ENCODE measurements at regions not wholly inside any gene's neighbourhood (a gene's known extent, or its start where the extent isn't known, plus 50 kb on each side); places are given as distances from the start of the nearest gene placed in this dataset.

GRCh38 chr2:156648522-156648921, 212.3 kb downstream of the GPD2 start (continued):
- no peak for TF ChIP-seq NRF1 (conservative IDR thresholded peaks at IDR 0.05; ENCODE audit: low read depth, low read length)
- TF ChIP-seq ZBTB40 (IDR thresholded peaks at IDR 0.05; ENCODE audit: borderline replicate concordance) = no peak
- no peak for TF ChIP-seq RBBP5 (conservative IDR thresholded peaks at IDR 0.05)
- TF ChIP-seq MEF2B (IDR thresholded peaks at IDR 0.05; ENCODE audit: partially characterized antibody, poor library complexity, severe bottlenecking) = no peak

GRCh38 chr2:156649596-156649995, 213.4 kb downstream of the GPD2 start:
- intact Hi-C loops (cut with micrococcal nuclease; ENCODE audit: unreplicated experiment) (no loop called here), in situ Hi-C loops (cut with MboI) (no loop called here)
- no peak overlapping the region for H3K4me2 ChIP-seq (ENCODE audit: control insufficient read depth, insufficient read depth)
- ATAC-seq (no peak), FAIRE-seq (no peak), DNase-seq (ENCODE audit: low read depth, low spot score) (no peak)
- ChIA-PET RAD21 (ENCODE audit: unreplicated experiment) (no interaction called here), POLR2A (no interaction called here), SMC1A (ENCODE audit: uncharacterized antibody, unreplicated experiment) (interaction anchor here (0.6 to 1.9 kb wide), 3 partner anchors 8 to 588 kb away, joined by 3 to 6 read pairs (median 3); no protein-coding TSS in a partner anchor), CTCF (interaction anchor here (1.0 to 1.3 kb wide), 2 partner anchors 42 to 60 kb away, joined by 3 read pairs; no protein-coding TSS in a partner anchor)
- no peak overlapping the region for H3K9ac ChIP-seq (ENCODE audit: control insufficient read depth, insufficient read depth, low read length)
- no peaks in the 10 kb centered on the region for H4K20me1 ChIP-seq (ENCODE audit: control insufficient read depth, insufficient read depth)
- BruUV-seq (replicated peaks) = no TSS peak
- H2AFZ ChIP-seq (ENCODE audit: control insufficient read depth, low read depth, low read length) = no peak overlapping the region
- no peaks in the 10 kb centered on the region for H3K9me3 ChIP-seq (replicated peaks; ENCODE audit: control insufficient read depth, insufficient read depth, low read length)
- no peak overlapping the region for H3K27ac ChIP-seq (ENCODE audit: control insufficient read depth, insufficient read depth)
- H3K79me2 ChIP-seq (ENCODE audit: control insufficient read depth, insufficient read depth, low read length) = no peaks in the 10 kb centered on the region
- no peaks in the 10 kb centered on the region for H3K36me3 ChIP-seq (ENCODE audit: control insufficient read depth in 2 of 2, insufficient read depth in 2 of 2, low read length in 1 of 2)
- no peaks in the 10 kb centered on the region for H3K4me1 ChIP-seq (ENCODE audit: control insufficient read depth, insufficient read depth, low read length)
- H3K27me3 ChIP-seq (replicated peaks in 1 of 2; ENCODE audit: control insufficient read depth in 2 of 2, insufficient read depth in 2 of 2, low read length in 1 of 2) = no peaks in the 10 kb centered on the region
- 58% methylated on average over 1 of the region's 1 CpG for WGBS (ENCODE audit: insufficient coverage, insufficient replicate concordance, low lambda C conversion rate, missing lambda C conversion rate)
- no peak overlapping the region for H3K4me3 ChIP-seq
- no peak for TF ChIP-seq JUND (IDR thresholded peaks at IDR 0.05; ENCODE audit: low read depth, low read length)
- TF ChIP-seq ESRRA (IDR thresholded peaks at IDR 0.05; ENCODE audit: low read length) = no peak
- TF ChIP-seq CHD4 (IDR thresholded peaks at IDR 0.05) = no peak
- TF ChIP-seq JUNB (IDR thresholded peaks at IDR 0.05) = no peak
- TF ChIP-seq NR2C1 (IDR thresholded peaks at IDR 0.05) = no peak
- TF ChIP-seq SKIL (IDR thresholded peaks at IDR 0.05; ENCODE audit: low read depth, poor library complexity, severe bottlenecking) = no peak
- TF ChIP-seq EP300 (IDR thresholded peaks at IDR 0.05; ENCODE audit: borderline replicate concordance in 1 of 2, control insufficient read depth in 1 of 2, low read depth in 2 of 2, low read length in 2 of 2) = no peak
- no peak for TF ChIP-seq PKNOX1 (IDR thresholded peaks at IDR 0.05)
- TF ChIP-seq ATF2 (IDR thresholded peaks at IDR 0.05; ENCODE audit: low read length) = no peak
